IMR-90 (cell line): ENCODE measurements at regions not wholly inside any gene's neighbourhood (a gene's known extent, or its start where the extent isn't known, plus 50 kb on each side); places are given as distances from the start of the nearest gene placed in this dataset.

Source experiments
- ATAC-seq: fragments of 200-7000 bp; cut with Tn5 transposase; 2 replicates; pipeline ENCODE4 v1.9.1; 2020; ENCODE audit warnings: low read depth, mild to moderate bottlenecking, moderate library complexity
- BruUV-seq: library from RNA; stranded (reverse); fragments of 400-500 nt; replicated peaks from 2 replicates; lab custom pipeline; 2021; lab: Mats Ljungman, UMichigan
- CTCF ChIA-PET: fragments of 300-600 bp; formaldehyde crosslinking; extraction: SDS; loops from one replicate; lab custom pipeline; 2021; ENCODE audit warnings: antibody characterized with exemption; lab: Yijun Ruan, JAX
- POLR2A ChIA-PET: fragments of 300-600 bp; sonication (Branson Sonifier 250); formaldehyde crosslinking; loops from one replicate; lab custom pipeline; 2022; ENCODE audit warnings: antibody characterized with exemption; ENCODE audit not compliant: unreplicated experiment; lab: Charles Lee
- DNase-seq: peaks from one replicate; pipeline ENCODE4 v3.0.0; 2013
- H2AFZ ChIP-seq: replicated peaks from 2 replicates; pipeline ENCODE3; 2013; ENCODE audit warnings: low read length, mild to moderate bottlenecking; ENCODE audit not compliant: poor library complexity
- H2AK5ac ChIP-seq: 2 replicates; pipeline ENCODE4 v1.6.1; 2013; ENCODE audit warnings: low read depth, low read length, inconsistent platforms
- H2AK9ac ChIP-seq: replicated peaks from 2 replicates; pipeline ENCODE3; 2013; ENCODE audit warnings: mild to moderate bottlenecking, low read depth, low read length, moderate library complexity; ENCODE audit not compliant: poor library complexity
- H2BK120ac ChIP-seq: 2 replicates; pipeline ENCODE4 v1.6.1; 2013; ENCODE audit warnings: low read depth, low read length, inconsistent platforms
- H2BK15ac ChIP-seq: 3 replicates; pipeline ENCODE4 v1.6.1; 2013; ENCODE audit warnings: low read depth, low read length, inconsistent platforms
- H2BK20ac ChIP-seq: 2 replicates; pipeline ENCODE4 v1.6.1; 2013; ENCODE audit warnings: low read depth, mild to moderate bottlenecking, inconsistent platforms, low read length, moderate library complexity
- H2BK5ac ChIP-seq: 2 replicates; pipeline ENCODE4 v1.6.1; 2013; ENCODE audit warnings: mild to moderate bottlenecking, low read depth, low read length, inconsistent platforms; ENCODE audit not compliant: poor library complexity, severe bottlenecking
- H3K14ac ChIP-seq: replicated peaks from 2 replicates; pipeline ENCODE4 v1.6.1; 2013; ENCODE audit warnings: low read depth, low read length, inconsistent platforms
- H3K18ac ChIP-seq: 2 replicates; pipeline ENCODE4 v1.6.1; 2013; ENCODE audit warnings: low read depth, low read length, control low read depth
- H3K23ac ChIP-seq: 2 replicates; pipeline ENCODE4 v1.6.1; 2013; ENCODE audit warnings: low read depth, low read length, inconsistent platforms
- H3K27ac ChIP-seq: 2 replicates; pipeline ENCODE4 v1.5.1; 2013; ENCODE audit warnings: mild to moderate bottlenecking, control low read depth, low read length; ENCODE audit not compliant: insufficient read depth
- H3K27me3 ChIP-seq: 2 replicates; pipeline ENCODE4 v1.6.1; 2013; ENCODE audit warnings: low read length; ENCODE audit not compliant: control insufficient read depth, insufficient read depth
- H3K36me3 ChIP-seq: 2 replicates; pipeline ENCODE4 v1.6.1; 2013; ENCODE audit warnings: low read length, mixed read lengths; ENCODE audit not compliant: control insufficient read depth, insufficient read depth
- H3K4ac ChIP-seq: 2 replicates; pipeline ENCODE4 v1.6.1; 2013; ENCODE audit warnings: low read depth, low read length, inconsistent platforms
- H3K4me1 ChIP-seq: 2 replicates; pipeline ENCODE4 v1.6.1; 2013; ENCODE audit warnings: low read length, mixed read lengths; ENCODE audit not compliant: control insufficient read depth, insufficient read depth
- H3K4me2 ChIP-seq: 2 replicates; pipeline ENCODE4 v1.6.1; 2013; ENCODE audit warnings: low read depth, mild to moderate bottlenecking, control low read depth, low read length, moderate library complexity
- H3K4me3 ChIP-seq: 2 replicates; pipeline ENCODE4 v1.5.1; 2013; ENCODE audit warnings: low read depth, mild to moderate bottlenecking, control low read depth, low read length, moderate library complexity; ENCODE audit not compliant: insufficient read depth
- H3K56ac ChIP-seq: 2 replicates; pipeline ENCODE4 v1.6.1; 2013; ENCODE audit warnings: low read length, inconsistent platforms; ENCODE audit not compliant: insufficient read depth; ENCODE audit errors: extremely low read depth
- H3K79me1 ChIP-seq, 2 experiments: 2 replicates each; pipeline ENCODE4 v1.6.1; 2013; ENCODE audit warnings: low read length in 2 of 2, inconsistent platforms in 1 of 2, low read depth in 1 of 2
- H3K9ac ChIP-seq: 2 replicates; pipeline ENCODE4 v1.6.1; 2013; ENCODE audit warnings: low read depth, low read length, control low read depth
- H3K9me1 ChIP-seq: 2 replicates; pipeline ENCODE4 v1.6.1; 2013; ENCODE audit warnings: low read length, inconsistent platforms; ENCODE audit not compliant: insufficient read depth
- H3K9me3 ChIP-seq: 2 replicates; pipeline ENCODE4 v1.6.1; 2013; ENCODE audit warnings: low read length; ENCODE audit not compliant: control insufficient read depth, insufficient read depth
- H4K20me1 ChIP-seq: 2 replicates; pipeline ENCODE4 v1.6.1; 2013; ENCODE audit warnings: low read length, inconsistent platforms; ENCODE audit not compliant: insufficient read depth
- H4K5ac ChIP-seq: 2 replicates; pipeline ENCODE4 v1.6.1; 2013; ENCODE audit warnings: mild to moderate bottlenecking, low read depth, low read length, control low read depth
- H4K8ac ChIP-seq, 2 experiments: 2 replicates each; pipeline ENCODE4 v1.6.1; 2013; ENCODE audit warnings: low read depth in 2 of 2, low read length in 2 of 2, control low read depth in 1 of 2, inconsistent platforms in 1 of 2
- H4K91ac ChIP-seq: 2 replicates; pipeline ENCODE4 v1.6.1; 2013; ENCODE audit warnings: low read depth, low read length, inconsistent platforms; ENCODE audit not compliant: insufficient read depth
- BHLHE40 ChIP-seq: fragments of 150-350 bp; IDR thresholded peaks from 2 replicates; pipeline ENCODE4 v1.6.1; 2016; ENCODE audit warnings: mild to moderate bottlenecking, low read depth, low read length
- CEBPB ChIP-seq: IDR thresholded peaks from 2 replicates; pipeline ENCODE4 v1.6.1; 2012; ENCODE audit warnings: low read depth, low read length, improper control_type of control experiment
- CHD1 ChIP-seq: IDR thresholded peaks from 2 replicates; pipeline ENCODE4 v1.6.1; 2012; ENCODE audit warnings: low read depth, low read length, improper control_type of control experiment
- FOS ChIP-seq: fragments of 150-350 bp; IDR thresholded peaks from 2 replicates; pipeline ENCODE4 v1.6.1; 2016; ENCODE audit warnings: low read depth, low read length
- MXI1 ChIP-seq: IDR thresholded peaks from 2 replicates; pipeline ENCODE4 v1.6.1; 2012; ENCODE audit warnings: low read depth, mild to moderate bottlenecking, low read length, moderate library complexity, borderline replicate concordance
- RAD21 ChIP-seq: IDR thresholded peaks from 2 replicates; pipeline ENCODE4 v1.6.1; 2012; ENCODE audit warnings: low read length, improper control_type of control experiment
- WGBS, 2 experiments: methylation state at CpG; one replicate each; pipeline versions ENCODE4 v1.1.5 to v1.1.7; 2013; ENCODE audit warnings: missing lambda C conversion rate in 2 of 2; ENCODE audit not compliant: insufficient read length in 1 of 2; ENCODE audit errors: extremely low coverage in 2 of 2; 5-methylcytosine and 5-hydroxymethylcytosine counted together
- dilution Hi-C: fragments of 300-500 bp; cut with HindIII; formaldehyde crosslinking; loops from one replicate; pipeline ENCODE4 v1.14.3; 2018; ENCODE audit warnings: low sequenced_read_pairs; ENCODE audit not compliant: unreplicated experiment
- in situ Hi-C: fragments of 300-500 bp; cut with MboI; formaldehyde crosslinking; loops from 3 replicates; pipeline ENCODE4 v1.14.3; 2019; ENCODE audit warnings: low sequenced_read_pairs, inconsistent platforms, mixed read lengths
- intact Hi-C: fragments of 100-400 bp; cut with micrococcal nuclease; formaldehyde crosslinking; loops from 2 replicates; pipeline ENCODE4 v1.10.0; 2022

GRCh38 chr5:86152988-86153560, 464.7 kb upstream of the COX7C start:
- Histone ChIP-seq H3K9me1 (no peaks in the 10 kb centered on the region), H3K23ac (no peak overlapping the region), H2BK5ac (no peak overlapping the region), H2BK20ac (no peak overlapping the region), H3K79me1 (no peaks in the 10 kb centered on the region), H3K18ac (no peak overlapping the region), H3K56ac (no peak overlapping the region), H3K4me3 (no peak overlapping the region), H3K27ac (no peak overlapping the region), H2AFZ (no peak overlapping the region), H3K4ac (no peak overlapping the region), H3K9me3 (peaks cover 6% of the 10 kb centered on the region), H2AK9ac (no peak overlapping the region), H4K8ac (no peak overlapping the region), H3K4me1 (no peaks in the 10 kb centered on the region), H3K14ac (no peak overlapping the region), H2BK120ac (no peak overlapping the region), H4K91ac (no peak overlapping the region), H3K9ac (no peak overlapping the region), H4K20me1 (no peaks in the 10 kb centered on the region), H2AK5ac (no peak overlapping the region), H4K5ac (no peak overlapping the region), H3K4me2 (no peak overlapping the region), H3K27me3 (no peaks in the 10 kb centered on the region), H2BK15ac (no peak overlapping the region), H3K36me3 (no peaks in the 10 kb centered on the region)
- ATAC-seq (no peak), DNase-seq (no peak)
- BruUV-seq = no TSS peak
- dilution Hi-C loops = no loop called here
- intact Hi-C loops = no loop called here
- ChIA-PET CTCF (no interaction called here), POLR2A (no interaction called here)
- in situ Hi-C loops = no loop called here
- TF ChIP-seq CHD1 (no peak), FOS (no peak), CEBPB (no peak), MXI1 (no peak), BHLHE40 (no peak), RAD21 (no peak)
- 30% methylated on average over 2 of the region's 3 CpGs; no CpG with 5 or more reads in 1 of the 2 experiments for WGBS, 2 experiments
